DMS114 treated with DMSO at 0.1 percent for 48 hours (cell line): ENCODE measurements at regions not wholly inside any gene's neighbourhood (a gene's known extent, or its start where the extent isn't known, plus 50 kb on each side); places are given as distances from the start of the nearest gene placed in this dataset.

Source experiments
- DNase-seq: peaks from one replicate; lab custom pipeline; 2025; ENCODE audit not compliant: unreplicated experiment; lab: John Stamatoyannopoulos, UW

DNA sequence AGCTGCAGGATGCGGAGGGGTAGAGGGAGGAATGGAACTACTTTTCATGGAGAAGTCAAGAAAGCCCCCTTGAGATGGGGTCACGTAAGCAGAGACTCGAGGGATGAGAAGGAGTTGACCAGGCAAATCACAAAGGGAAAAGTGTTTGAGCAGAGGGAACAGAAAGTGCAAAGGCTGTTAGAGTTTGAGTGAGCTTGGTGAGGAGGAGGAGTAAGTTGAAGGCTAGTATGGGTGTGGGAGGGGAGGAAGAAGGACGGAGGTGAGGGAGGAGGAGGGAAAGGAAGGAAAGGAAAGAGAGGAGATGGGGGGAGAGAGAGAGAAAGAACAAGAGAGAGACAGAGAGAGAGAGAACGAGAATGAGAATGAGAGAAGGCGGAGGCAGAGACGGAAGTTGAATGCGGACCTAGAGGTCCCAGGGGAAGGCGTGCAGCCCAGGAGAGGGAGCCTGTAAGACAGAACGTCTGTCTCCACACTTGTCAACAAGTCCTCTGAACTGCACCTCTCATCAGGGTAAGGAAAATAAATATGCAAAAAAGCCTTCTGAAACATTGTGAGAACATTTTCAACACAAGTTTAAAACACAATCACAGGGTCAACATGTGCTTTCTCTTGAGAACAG, 279.8 kb upstream of the EEF2KMT start:
- no peak for DNase-seq

DNA sequence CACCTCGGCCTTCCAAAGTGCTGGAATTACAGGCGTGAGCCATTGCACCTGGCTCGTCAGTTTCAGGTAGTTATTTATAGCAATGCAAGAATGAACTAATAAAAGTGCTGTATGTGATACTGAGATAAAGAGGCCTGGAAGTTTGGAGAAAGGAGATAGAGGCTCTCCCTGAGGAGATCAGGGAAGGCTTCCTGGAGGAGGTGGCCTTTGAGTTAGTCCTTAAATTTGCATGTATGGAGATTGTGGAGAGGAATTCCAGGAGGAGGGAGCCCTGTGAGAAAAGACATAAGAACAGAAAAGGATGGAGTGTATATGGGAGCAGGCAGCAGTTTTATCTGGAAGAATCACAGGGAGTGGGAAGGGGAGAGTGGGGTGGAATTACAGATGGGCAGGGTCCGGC, 276.6 kb upstream of the EEF2KMT start:
- DNase-seq: no peak

DNA sequence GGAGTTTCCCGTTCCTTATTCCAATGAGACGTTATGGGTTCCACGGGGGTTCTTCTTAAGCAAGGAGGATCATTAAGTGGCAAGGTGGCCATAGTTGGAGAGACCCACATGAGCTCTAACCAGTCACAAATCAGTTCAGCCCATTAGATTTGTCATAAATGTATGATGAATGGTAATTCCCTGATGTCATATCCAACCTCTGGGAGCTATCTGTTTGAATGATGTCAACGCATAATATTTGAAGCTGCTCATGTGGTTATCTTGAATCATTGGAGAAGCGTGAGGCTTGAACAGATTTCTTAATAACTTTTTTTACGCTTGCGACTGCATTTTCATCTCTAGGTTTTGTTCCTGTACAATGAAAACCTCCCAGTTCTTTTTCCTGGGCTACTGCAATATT, 270.4 kb upstream of the EEF2KMT start:
- DNase-seq: no peak

DNA sequence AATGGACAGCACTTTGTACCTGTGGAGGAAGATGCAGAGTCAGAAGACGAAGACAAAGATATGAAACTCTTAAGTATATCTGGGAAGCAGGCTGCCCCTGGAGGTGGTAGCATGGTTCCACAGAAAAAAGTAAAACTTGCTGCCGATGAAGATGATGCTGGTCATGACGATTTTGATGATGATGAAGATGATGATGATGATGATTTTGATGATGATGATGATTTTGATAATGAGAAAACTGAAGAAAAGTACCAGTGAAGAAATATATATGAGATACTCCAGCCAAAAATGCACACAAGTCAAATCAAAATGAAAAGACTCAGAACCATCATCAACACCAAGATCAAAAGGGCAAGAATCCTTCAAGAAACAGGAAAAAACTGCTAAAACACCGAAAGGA, 268.5 kb upstream of the EEF2KMT start:
- DNase-seq: no peak

DNA sequence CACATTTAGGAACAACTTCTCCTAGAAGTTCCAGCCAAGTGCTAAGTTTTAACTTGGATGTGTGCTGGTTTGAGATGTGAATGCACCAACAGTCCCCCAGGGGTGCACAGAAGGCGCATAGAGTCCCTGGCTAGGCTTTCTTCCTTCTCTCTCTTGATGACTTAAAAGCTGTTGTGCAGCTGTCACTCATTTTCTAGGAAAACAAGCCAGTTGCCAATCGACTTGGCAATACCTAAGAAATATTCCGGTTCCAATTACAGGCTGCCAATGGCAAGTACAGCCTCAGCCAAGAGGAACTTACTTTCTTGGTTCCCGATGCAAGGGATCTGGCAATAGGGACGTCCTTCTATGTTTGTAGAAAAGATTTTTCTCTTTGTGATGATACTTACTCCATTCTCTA, 266.6 kb upstream of the EEF2KMT start:
- no peak for DNase-seq

DNA sequence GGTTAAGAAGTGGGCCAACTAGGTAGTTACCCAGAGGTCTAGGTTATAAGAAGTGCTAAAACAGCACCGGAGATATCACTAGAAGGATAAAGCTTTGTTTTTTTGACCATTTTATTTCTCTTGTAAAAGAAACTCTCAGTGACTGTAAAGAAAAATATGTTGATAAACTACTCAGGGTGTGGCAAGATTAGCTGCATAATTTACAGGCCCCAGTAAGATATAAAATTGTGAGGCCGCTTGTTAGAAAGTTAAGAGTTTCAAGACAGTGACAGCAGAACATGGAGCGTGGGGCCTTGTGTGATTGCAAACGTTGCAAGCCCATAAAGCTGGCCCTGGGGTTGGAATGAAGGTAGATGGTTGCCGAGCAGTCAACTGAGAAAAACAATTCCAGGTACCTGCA, 263.7 kb upstream of the EEF2KMT start:
- DNase-seq: no peak

DNA sequence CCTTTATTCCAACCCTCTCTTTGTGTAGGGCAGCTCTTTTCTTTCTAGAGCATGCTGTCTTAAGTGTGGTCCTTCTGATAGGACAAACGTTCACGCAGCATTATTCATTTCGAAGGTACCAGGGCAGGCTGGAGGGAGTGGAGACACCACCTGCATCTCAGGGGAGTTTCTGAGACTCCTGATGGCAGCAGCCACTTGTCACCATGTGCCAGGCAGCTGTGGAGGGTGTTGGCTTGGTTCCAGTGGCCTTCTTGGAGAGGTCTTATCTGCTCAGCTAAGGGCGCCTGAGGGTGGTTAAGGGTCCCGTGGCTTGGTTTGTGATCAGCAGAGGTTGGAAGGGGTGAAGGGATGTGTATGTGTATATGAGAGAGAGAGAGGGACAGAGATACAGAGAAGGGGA, 257.1 kb upstream of the EEF2KMT start:
- DNase-seq: no peak

DNA sequence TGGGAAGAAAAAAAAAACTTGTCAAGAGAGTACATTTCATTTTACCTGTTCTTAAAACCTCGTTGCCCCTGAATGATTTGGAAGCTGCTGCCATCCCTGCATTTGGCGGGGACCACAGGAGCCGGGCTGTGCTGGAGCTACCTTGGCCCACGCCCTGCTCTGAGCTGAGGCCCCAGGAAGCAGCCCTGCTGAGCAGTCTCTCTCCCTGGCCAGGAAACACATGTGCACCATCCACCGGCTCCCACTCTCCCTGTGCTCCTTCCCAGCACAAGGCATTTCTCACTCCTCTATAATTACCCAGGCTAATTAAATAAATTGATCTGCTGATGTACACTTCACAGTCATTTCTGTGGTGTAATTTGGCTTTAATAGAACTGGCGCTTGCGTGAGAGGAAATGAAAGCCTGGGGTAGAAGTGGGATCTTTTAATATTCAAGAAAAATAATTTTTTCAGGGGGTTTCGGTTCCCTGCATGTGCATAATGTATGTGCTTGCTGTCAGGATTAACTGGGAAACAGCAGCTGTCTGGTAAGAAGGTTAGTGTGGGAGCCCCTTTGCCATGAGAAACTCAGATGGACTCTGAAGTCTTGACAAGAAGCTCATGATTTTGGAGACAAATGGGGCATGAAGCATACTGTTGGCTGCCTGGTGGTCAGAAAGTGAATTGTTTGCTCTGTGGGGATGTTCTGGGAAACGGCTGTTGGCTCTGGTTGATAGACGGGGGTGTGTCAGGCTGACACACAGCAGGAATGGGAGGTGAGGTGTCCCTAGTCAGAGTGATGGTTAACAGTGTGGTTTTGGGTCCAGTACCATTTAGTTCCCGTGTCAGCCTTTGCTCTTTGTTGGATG, 252.3 kb upstream of the EEF2KMT start:
- DNase-seq: no peak

DNA sequence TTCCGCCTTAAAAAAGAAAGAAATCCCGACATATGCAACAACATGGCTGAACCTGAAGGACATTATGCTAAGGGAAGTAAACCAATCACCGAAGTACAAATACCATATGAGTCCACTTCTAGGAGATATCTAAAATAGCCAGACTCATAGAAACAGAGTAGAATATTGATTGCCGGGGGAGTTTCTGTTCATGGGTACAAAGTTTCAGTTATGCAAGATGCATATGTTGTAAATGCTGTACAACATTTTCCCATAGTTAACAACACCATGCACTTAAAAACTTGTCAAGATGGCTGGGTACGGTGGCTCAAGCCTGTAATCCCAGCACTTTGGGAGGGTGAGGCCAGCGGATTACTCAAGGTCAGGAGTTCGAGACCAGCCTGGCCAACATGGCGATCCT, 251.5 kb upstream of the EEF2KMT start:
- no peak for DNase-seq

DNA sequence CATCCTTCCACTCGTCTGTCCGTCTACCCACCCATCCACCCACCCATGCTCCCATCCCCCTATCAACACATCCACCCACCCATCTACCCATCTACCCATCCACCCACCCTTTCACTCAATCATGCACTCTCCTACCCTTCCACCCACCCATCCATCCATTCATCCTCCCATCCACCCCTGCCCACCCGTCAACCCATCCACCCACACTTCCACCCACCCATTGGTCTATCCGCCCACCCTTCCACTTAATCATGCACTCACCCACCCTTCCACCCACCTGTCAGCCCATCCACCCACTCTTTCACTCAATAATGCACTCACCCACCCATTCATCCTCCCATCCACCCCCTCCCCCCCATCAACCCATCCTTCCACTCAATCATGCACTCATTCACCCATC, 250.0 kb upstream of the EEF2KMT start:
- no peak for DNase-seq

DNA sequence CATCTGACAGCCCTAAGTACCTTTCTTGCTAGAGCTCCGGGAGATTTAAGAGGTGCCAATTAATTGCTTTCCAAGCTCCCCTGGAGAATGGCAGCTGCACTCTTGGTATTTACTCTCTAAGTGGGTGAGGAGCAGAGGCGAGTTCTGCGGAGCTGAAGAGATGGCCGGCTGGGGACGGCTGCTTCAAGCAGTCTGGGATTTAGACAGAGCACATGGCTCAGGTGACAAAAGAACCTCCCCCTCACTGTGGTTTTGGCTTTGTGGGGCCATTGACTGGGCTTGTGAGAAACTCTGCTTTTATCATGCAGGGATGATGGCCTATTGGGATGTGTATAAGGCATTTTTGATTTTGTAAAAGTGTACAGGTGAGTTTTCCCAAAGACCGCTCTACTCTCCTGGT, 239.3 kb upstream of the EEF2KMT start:
- no peak for DNase-seq

DNA sequence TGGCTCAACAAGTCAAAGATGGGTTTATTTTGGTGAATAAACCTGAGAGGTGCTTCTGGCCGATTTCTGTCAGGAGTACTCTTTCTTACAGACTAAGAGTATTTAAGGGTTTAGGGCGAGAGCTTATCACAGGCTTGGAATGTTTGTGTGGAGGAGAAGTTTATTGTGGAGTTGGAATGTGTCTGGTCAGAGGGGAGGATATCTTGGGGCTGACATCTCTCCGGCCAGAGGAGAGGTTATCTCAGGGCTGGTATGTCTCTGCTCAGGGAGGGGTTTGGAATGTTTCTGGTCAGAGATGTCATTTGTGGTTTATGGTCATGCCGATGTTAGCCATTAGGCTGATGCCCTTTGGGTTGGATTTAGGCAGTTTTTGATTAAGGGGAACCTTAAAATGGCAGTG, 236.4 kb upstream of the EEF2KMT start:
- no peak for DNase-seq

DNA sequence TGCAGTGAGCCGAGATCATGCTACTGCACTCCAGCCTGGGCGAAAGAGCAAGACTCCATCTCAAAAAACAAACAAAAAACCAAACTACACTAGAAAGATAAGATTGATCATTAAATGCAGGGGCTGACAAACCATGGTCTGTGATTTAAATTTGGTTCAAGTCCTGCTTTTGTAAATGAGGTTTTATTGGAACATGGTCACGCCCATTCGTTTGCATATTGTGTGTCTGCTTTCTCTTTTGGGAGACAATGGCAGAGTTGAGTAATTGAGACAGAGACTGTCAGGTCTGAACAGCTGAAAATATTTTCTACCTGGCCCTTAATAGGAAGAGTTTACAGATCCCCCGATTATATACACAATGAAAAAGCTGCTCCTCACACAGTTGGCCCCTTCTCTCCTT, 235.5 kb upstream of the EEF2KMT start:
- DNase-seq: no peak

DNA sequence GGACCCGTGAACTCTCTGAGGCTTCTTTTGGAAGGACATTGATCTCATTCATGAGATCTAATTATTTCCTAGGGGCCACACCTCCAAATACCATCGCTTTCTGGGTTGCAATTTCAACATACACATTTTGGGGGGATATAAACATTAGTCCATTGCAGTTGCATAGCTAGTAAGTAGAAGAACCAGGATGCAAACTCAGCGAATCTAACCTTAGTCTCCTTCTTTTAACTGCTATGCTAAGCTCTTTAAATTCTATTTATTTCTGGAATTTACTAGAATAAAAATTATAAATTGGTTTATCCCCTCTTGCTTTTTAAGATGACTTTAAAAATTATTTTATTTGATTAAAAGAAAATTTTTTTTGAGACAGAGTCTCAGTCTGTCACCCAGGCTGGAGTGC, 232.5 kb upstream of the EEF2KMT start:
- DNase-seq: no peak

DNA sequence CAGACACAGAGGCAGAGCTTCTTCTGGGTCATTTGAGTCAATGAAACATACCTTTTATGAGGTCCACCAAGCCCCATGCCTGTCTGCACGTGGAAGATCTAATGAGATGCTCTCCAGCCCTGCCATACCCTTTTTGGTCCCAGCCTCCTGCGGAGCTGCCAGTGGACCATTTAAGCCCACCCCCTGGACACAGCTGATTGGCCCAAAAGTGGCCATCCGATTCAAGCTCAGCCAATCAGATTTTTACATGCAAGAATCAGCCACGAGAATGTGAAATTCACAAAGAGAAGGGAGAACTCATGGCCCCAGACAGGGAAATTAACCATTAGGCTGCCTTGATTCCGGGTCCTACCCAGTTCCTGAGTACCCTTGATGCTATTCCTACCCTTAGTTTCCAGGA, 231.0 kb upstream of the EEF2KMT start:
- no peak for DNase-seq

DNA sequence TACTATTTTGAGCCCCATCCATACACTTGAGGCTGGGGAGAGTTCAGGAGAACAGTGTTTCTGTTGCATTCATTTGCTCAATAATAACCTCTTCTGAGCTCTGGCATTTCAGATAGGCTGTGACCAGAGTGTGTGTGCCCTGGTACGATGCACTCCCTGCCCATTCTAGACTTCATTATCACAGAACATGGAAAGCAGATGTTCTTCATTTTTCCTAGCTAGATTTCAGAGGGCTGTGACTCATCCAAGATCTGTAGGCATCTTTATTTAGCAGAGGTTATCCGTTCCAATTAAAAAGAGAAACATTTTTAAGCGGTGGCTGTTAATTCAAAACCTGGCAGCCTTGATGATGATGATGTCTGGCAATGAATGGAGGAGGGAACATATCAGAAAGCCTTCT, 228.8 kb upstream of the EEF2KMT start:
- DNase-seq: no peak

DNA sequence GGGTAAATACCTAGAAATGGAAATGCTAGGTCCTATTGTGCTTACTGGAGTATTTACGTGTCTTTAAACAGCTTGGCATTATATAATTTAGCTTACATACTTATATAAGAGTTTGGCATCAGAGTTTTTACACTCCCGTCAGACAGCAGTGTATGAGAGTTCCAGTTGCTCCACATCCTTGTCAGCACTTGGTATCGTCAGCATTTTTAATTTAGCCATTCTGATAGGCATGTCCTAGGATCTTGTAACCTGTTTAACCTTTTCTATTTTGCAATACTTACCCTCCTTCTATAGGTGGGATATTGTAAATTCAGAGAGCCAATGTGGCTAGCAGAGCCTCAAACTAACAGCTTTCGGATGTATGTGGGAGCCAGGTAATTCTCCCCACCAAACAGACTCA, 228.3 kb upstream of the EEF2KMT start:
- DNase-seq: no peak

DNA sequence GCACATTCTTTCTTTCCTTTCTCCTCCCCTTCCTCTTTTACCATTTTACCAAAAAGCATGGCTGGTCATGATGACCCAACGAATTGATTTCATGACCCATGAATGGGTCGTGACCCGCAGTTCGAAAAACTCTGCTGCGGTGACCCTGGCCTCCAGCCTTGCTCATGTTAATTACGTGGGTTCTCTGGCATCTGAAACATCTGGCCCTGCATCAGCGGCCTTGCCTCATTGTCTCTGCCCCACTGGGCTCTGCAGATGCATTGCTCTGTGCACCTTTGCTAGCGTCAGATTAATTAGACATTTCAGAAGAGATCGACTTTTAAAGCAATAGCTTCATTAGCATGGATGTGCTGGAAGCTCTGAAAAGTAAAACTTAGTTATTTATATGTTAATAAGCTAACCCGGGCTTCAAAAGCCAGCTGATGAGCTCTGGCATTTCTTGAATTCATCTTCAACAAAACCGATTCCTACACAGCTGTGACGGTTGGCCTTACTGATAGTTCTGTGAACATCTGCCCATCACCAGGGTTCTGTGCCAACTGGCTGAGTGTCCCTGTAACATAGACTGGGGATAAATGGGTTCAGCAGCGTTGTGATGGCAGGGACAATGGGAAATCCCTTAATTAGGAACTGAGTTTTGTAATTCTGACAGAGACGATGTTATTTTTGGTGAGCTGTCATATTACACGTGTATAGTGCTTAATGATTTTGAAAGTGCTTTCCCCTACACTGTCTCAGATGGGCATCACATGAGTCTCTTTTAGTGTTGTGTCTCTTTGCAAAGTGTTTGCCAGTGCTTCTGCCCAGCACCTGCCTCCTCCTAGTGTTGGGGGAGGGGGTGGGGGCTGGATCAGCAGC, 225.9 kb upstream of the EEF2KMT start:
- no peak for DNase-seq

DNA sequence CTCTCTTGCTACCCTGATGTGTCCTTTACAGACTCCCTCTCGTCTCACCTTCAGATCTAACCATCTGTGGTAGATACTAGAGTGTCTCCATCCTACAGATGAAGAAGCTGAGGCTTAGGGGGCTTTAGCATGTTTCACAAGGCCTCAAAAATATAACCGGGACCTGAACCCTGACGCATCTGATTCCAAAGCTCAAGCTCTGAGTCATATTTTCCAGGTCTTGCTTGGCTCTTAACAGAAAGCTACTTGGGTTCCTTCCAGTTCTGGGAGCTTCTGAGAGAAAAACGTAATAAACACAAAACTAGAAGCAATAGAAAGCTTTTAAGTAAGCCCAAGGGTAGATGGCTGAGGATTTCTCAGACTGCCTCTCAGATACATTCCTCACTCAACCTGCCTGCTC, 224.3 kb upstream of the EEF2KMT start:
- DNase-seq: no peak

DNA sequence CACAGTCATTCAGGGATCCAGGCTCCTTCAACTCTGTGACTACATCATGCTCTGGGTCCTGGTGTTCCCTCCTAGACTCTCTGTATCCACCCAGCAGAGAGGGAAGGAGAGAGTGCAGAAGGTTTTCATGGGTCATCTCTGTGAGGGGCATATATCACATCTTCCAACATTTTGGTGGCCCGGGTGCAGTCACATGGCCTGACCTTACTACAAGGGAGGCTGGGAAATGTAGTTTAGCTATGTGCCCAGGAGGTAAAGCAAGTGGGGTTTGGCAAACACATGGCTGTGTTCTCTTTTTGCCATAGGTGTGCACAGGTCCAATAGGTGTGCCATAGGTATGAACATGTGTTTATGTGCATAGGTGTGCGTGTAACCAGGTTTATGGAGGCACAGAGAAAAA, 222.2 kb upstream of the EEF2KMT start:
- no peak for DNase-seq

DNA sequence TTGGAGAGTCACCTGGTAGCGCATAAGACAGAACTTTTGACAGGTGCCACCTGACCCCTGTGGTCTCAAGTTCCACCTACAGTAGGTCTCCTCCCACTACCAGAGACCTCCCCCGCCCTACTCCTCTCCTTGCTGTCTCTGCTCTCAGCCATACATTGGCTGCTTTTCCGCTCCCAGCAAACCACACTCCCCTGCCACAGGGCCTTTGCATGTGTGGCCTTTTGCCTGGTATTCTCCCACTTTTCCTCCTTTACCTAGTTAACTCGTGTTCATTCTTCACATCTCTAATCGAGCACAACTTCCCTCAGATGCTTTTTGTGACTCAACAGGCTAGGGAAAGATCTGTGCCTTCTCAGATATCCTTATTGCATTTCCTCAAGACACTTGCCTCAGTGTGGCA, 218.3 kb upstream of the EEF2KMT start:
- no peak for DNase-seq

DNA sequence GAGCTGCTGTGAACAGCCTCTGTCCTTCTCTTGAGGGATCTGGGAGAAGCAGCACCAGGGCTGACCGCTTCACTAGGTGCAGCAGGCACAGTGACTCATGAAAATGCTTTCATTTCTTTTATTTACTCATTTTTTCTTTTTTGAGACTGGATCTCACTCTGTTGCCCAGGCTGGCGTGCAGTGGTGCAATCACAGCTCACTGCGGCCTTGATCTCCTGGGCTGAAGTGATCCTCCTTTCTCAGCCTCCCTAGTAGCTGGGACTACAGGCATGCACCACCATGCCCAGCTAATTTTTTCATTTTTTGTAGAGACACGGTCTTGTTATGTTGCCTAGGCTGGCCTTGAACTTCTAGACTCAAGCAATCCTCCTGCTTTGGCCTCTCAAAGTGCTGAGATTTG, 216.8 kb upstream of the EEF2KMT start:
- DNase-seq: no peak
